ENCODE measurements at regions not wholly inside any gene's neighbourhood (a gene's known extent, or its start where the extent isn't known, plus 50 kb on each side); places are given as distances from the start of the nearest gene placed in this dataset.
A peak's percentile ranks its signal among the peaks of the same experiment; 100 is the strongest.

DNA sequence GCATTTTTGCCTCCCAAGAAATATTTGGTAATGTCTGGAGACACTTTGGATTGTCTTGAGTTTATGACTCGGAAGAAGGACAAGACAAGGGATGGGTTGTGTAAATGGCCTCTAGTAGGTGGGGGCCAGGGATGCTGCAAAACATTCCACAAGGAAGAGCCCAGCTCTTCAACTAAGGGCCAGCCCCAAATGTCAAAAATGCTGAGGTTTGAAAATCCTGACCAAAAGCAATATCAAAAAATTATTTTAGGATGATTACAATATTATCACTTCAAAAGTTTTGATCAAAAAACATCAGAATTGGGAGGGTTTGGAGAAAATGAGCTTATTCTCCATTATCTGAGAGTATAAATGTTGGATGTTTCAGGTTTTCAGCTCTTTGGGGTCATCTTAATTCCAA lies 248.9 kb upstream of the SLC24A2 start:
- DNase-seq (ENCODE audit: low spot score in 2 of 2) (no peak), ATAC-seq (no peak)
- no peaks in the 10 kb centered on the region for H3K36me3 Mint-ChIP-seq
- H3K4me3 Mint-ChIP-seq = no peak overlapping the region
- no peak overlapping the region for H3K27ac Mint-ChIP-seq
- no peaks in the 10 kb centered on the region for H3K9me3 Mint-ChIP-seq
- peaks cover 23% of the 10 kb centered on the region for H3K4me1 Mint-ChIP-seq

DNA sequence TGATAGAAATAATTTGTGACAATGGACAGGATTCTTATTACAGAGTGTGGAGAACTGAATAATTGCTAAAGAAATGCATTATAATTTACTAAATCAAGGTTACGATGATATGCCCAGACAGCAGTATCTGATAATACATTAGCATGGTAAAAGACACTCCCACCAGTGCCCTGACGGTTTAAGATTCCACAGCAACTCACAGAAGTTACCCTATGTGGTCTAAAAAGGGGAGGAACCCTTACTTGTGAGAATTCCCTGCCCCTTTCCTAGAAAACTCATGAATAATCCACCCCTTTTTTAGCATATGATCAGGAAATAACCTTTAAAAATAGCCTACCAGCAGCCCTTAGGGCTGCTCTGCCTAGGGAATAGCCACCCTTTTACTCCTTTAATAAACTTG lies 244.7 kb upstream of the SLC24A2 start:
- Mint-ChIP-seq H3K27ac (no peak overlapping the region), H3K4me3 (no peak overlapping the region), H3K9me3 (no peaks in the 10 kb centered on the region), H3K36me3 (no peaks in the 10 kb centered on the region), H3K4me1 (no peaks in the 10 kb centered on the region)
- no peak for DNase-seq (ENCODE audit: low spot score in 2 of 2)
- no peak for ATAC-seq

DNA sequence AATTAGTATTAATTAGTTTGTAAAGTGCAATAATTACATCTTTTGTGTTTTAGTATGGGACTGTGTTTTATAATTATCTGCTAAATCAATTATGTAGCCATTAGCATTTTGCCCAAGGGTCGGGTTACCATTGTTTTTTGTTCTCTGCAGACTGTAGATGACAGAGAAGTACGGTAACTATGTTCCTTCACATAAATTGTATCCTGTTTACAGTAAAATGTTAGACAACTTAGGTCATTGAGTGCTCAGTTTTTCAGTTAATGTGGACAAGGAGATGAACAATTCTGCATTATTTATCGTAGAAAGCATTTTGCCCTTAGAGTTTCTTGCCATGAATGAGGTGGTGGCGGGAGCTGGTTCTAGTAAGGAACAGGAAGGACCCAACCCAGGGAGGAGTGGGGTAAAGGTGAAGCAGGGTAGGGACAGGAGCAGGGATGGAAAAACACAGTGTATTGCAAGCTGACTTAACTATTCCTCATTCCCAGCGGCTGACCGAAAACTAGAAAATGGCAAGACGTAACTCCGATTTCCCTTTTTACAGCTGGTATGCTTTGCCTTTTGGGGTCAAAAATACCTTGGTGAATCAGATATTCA lies 243.7 kb upstream of the SLC24A2 start:
- Mint-ChIP-seq H3K4me1 (no peaks in the 10 kb centered on the region), H3K36me3 (no peaks in the 10 kb centered on the region), H3K9me3 (no peaks in the 10 kb centered on the region), H3K27ac (no peak overlapping the region), H3K4me3 (no peak overlapping the region)
- DNase-seq (ENCODE audit: low spot score in 2 of 2) (no peak), ATAC-seq (no peak)

- ATAC-seq = no peak
- no peaks in the 10 kb centered on the region for H3K4me1 Mint-ChIP-seq
- H3K9me3 Mint-ChIP-seq = no peaks in the 10 kb centered on the region
- DNase-seq (ENCODE audit: low spot score in 2 of 2) = no peak
- H3K36me3 Mint-ChIP-seq = no peaks in the 10 kb centered on the region
- H3K4me3 Mint-ChIP-seq = no peak overlapping the region
- H3K27ac Mint-ChIP-seq = no peak overlapping the region
Measured at GRCh38 chr9:20031836-20032235, 243.0 kb upstream of the SLC24A2 start.

GRCh38 chr9:20030671-20031070 lies 241.8 kb upstream of the SLC24A2 start:
- DNase-seq (ENCODE audit: low spot score in 2 of 2) (no peak), ATAC-seq (no peak)
- Mint-ChIP-seq H3K4me1 (no peaks in the 10 kb centered on the region), H3K9me3 (no peaks in the 10 kb centered on the region), H3K4me3 (no peak overlapping the region), H3K27ac (no peak overlapping the region), H3K36me3 (no peaks in the 10 kb centered on the region)

DNA sequence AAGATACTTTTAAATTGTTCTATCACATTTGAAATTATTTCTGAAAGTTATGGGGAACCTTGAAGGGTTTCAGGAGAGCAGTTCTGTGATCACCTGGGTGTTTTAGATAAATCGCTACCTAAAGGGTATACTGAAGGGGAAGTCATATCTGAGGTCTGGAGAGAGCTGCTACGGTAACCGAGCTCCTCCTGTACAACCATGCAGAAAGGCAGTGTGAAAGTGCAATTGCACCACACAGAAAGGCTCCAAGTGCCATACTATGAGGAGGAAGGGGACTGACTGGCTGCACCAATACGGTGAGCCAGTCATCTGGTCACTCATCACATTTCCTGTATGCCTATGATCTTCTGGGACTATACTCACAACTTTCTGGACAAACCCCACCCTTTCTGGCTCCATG lies 241.4 kb upstream of the SLC24A2 start:
- ATAC-seq = no peak
- Mint-ChIP-seq H3K36me3 (no peaks in the 10 kb centered on the region), H3K27ac (no peak overlapping the region), H3K4me3 (no peak overlapping the region), H3K9me3 (no peaks in the 10 kb centered on the region), H3K4me1 (no peaks in the 10 kb centered on the region)
- no peak for DNase-seq (ENCODE audit: low spot score in 2 of 2)

- no peaks in the 10 kb centered on the region for H3K4me1 Mint-ChIP-seq
- H3K4me3 Mint-ChIP-seq = no peak overlapping the region
- no peak overlapping the region for H3K27ac Mint-ChIP-seq
- ATAC-seq (no peak), DNase-seq (ENCODE audit: low spot score in 2 of 2) (no peak)
- no peaks in the 10 kb centered on the region for H3K36me3 Mint-ChIP-seq
- no peaks in the 10 kb centered on the region for H3K9me3 Mint-ChIP-seq
Measured at GRCh38 chr9:20028849-20029231, 240.0 kb upstream of the SLC24A2 start.

DNA sequence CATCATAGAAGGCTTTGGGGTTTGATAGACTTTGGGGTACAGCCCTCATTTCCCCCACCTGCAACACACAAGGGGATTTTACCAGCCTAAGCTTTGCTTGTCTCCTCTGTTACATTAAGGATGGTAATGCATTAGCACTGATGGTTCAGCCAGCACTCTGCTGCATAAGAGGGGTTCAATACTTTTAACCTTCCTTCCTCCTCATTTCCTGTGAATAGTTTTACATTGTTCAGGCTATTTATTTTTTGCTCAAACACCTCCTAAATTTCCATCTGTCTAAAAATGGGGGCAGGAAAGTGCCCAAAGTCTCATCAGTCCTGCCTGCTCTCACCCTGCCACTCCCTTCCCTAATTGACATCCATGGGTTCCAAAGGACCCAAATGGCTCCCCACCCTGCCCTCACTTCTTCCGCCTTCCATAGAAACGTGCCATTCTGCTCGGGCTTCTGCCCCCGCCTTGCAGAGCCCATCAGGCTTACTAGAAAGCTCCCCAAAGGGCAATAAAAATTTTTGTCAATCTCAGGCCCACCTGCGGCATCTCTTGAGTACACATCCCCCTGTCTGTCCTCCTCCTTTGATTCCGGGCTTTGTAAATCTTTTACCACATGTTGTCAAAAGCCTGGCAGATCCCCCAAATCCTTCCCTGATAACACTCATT lies 239.5 kb upstream of the SLC24A2 start:
- Mint-ChIP-seq H3K4me3 (no peak overlapping the region), H3K27ac (no peak overlapping the region), H3K9me3 (no peaks in the 10 kb centered on the region), H3K4me1 (no peaks in the 10 kb centered on the region), H3K36me3 (no peaks in the 10 kb centered on the region)
- DNase-seq (ENCODE audit: low spot score in 2 of 2) = no peak
- ATAC-seq = no peak

DNA sequence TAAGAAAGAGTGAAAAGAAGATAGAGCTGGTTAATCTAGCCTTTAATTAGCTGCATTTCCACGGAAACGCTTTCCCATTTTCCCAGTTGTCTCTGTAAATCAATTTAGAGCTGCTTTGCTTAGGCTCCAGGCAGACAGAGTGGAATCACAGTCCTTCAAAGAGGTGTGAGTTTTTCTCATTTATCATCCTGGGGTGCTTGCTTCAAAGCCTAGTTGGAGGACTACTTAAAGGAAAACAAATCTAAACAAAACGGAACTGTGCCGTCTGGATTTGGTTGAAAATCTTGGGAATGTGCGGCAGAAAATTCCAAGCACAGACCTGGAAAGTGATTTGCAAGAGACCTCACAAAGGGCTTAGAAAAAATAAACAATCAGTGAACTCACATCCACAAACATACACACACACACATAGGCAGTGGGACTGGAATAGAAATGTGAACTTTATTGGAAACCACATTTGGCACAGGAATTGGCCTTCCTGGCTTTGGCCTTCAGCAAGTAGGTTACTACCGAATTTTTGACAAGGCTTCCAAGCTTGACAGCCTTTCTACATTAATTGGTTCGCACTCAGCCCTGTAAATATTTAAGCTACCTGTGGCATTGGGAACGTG lies 235.2 kb upstream of the SLC24A2 start:
- H3K27ac Mint-ChIP-seq = no peak overlapping the region
- no peaks in the 10 kb centered on the region for H3K4me1 Mint-ChIP-seq
- no peaks in the 10 kb centered on the region for H3K9me3 Mint-ChIP-seq
- DNase-seq (ENCODE audit: low spot score in 2 of 2) (no peak), ATAC-seq (no peak)
- H3K36me3 Mint-ChIP-seq = no peaks in the 10 kb centered on the region
- no peak overlapping the region for H3K4me3 Mint-ChIP-seq

DNA sequence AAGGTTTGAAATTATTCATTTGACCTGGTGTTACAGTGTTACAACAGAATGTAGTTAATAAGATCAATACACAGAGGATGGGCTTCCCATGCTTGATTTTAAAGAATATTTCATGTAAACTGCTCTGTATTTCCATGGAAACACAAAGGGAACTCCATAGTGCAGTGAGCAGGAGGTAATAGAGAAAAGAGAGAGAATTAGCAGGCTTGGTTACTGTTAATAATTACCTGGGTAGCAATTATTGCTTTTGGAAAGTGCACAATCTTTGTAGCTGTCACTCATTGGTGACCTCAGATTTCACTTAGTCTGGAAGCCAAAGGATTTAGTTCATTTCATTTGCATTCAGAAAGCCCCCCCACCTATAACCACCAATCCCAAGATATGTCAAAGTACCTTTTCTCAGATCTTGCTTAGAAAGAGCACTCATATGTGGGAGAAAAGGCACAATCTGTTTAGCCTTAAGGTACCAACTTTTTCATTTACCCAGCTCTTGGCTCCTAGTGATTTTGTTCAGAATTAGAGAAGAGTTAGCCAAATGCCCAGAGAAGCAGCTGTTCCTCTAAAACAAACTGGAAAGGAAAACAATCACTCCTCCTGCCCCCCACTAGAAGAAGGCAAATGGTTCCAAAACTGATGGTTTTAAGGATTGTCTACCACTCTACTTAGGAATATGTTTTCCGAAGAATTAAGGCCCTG lies 234.5 kb upstream of the SLC24A2 start:
- H3K9me3 Mint-ChIP-seq = no peaks in the 10 kb centered on the region
- no peaks in the 10 kb centered on the region for H3K4me1 Mint-ChIP-seq
- DNase-seq (ENCODE audit: low spot score in 2 of 2) = no peak
- no peak overlapping the region for H3K4me3 Mint-ChIP-seq
- H3K27ac Mint-ChIP-seq = no peak overlapping the region
- no peak for ATAC-seq
- no peaks in the 10 kb centered on the region for H3K36me3 Mint-ChIP-seq

GRCh38 chr9:20022410-20022809 lies 233.6 kb upstream of the SLC24A2 start:
- Mint-ChIP-seq H3K27ac (no peak overlapping the region), H3K4me3 (no peak overlapping the region), H3K36me3 (no peaks in the 10 kb centered on the region), H3K4me1 (no peaks in the 10 kb centered on the region), H3K9me3 (no peaks in the 10 kb centered on the region)
- no peak for ATAC-seq
- no peak for DNase-seq (ENCODE audit: low spot score in 2 of 2)

DNA sequence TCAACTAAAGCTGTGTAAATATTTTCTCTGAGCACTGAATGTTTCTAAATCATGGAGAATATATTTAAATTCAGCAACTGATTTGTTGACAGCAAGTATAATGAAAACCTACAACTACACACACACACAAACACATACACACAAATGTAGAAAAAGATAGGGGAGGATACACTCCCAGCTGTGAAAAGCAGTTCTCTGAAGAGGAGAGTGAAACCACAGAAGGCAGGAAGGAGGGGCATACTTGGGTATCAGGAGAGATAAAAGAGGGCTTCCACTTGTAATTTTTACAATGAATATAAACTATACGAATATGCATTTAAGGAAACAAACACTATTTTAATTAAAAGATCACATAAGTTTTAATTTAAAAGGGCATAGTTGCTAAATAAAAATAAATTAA lies 227.8 kb upstream of the SLC24A2 start:
- H3K4me1 Mint-ChIP-seq = peaks cover 31% of the 10 kb centered on the region

GRCh38 chr9:20015427-20015931 lies 226.6 kb upstream of the SLC24A2 start:
- H3K27ac Mint-ChIP-seq = no peak overlapping the region
- peaks cover 37% of the 10 kb centered on the region for H3K4me1 Mint-ChIP-seq
- DNase-seq (ENCODE audit: low spot score in 2 of 2) = no peak
- ATAC-seq = no peak
- H3K36me3 Mint-ChIP-seq = no peaks in the 10 kb centered on the region
- no peak overlapping the region for H3K4me3 Mint-ChIP-seq
- peaks cover 10% of the 10 kb centered on the region for H3K9me3 Mint-ChIP-seq

More for the DNA sequence above, 227.8 kb upstream of the SLC24A2 start:
- DNase-seq (ENCODE audit: low spot score in 2 of 2) = no peak
- no peak for ATAC-seq
- H3K4me3 Mint-ChIP-seq = no peak overlapping the region
- peaks cover 5% of the 10 kb centered on the region for H3K9me3 Mint-ChIP-seq
- H3K27ac Mint-ChIP-seq = peak overlapping the region; percentile 20
- H3K36me3 Mint-ChIP-seq = no peaks in the 10 kb centered on the region

GRCh38 chr9:20014168-20014567 lies 225.3 kb upstream of the SLC24A2 start:
- Mint-ChIP-seq H3K27ac (no peak overlapping the region), H3K4me3 (no peak overlapping the region), H3K4me1 (peaks cover 37% of the 10 kb centered on the region), H3K9me3 (peaks cover 10% of the 10 kb centered on the region), H3K36me3 (no peaks in the 10 kb centered on the region)
- DNase-seq (ENCODE audit: low spot score in 2 of 2) (no peak), ATAC-seq (peak; percentile 72)

DNA sequence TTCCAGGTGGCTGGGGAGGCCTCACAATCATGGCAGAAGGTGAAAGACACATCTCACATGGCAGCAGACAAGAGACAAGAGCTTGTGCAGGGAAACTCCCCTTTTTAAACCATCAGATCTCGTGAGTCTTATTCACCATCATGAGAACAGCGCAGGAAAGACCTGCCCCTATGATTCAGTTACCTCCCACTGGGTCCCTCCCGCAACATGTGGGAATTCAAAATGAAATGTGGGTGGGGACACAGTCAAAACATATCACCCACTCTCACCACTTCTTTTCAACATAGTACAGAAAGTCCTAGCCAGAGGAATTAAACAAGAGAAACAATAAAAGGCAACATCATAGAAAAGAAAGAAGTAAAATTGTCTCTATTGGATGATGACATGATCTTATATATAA lies 223.4 kb upstream of the SLC24A2 start:
- H3K27ac Mint-ChIP-seq = peak overlapping the region; percentile 68
- ATAC-seq = peak; percentile 90
- no peaks in the 10 kb centered on the region for H3K36me3 Mint-ChIP-seq
- peaks cover 37% of the 10 kb centered on the region for H3K4me1 Mint-ChIP-seq
- no peak overlapping the region for H3K4me3 Mint-ChIP-seq
- peaks cover 10% of the 10 kb centered on the region for H3K9me3 Mint-ChIP-seq
- DNase-seq (ENCODE audit: low spot score in 2 of 2) = no peak

DNA sequence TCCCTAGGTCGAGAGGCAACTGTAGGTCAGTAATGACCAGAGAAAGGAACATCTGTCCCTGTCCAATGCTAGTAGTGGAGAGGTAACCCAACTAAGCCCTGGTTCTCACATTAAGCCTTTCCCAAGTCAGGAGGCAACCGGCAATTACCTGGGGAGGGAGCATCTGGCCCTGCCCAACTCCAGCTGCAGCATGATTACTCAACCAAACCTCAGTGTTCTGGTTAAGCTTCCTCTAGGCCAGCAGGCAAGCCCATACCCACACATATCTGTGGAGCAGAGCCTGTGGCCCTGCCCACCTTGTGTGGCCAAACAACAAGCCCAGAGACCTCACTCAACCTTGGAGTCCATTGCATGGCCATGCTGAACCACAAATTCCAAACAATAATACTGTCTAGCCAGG lies 220.8 kb upstream of the SLC24A2 start:
- no peak for ATAC-seq

More for the DNA sequence above, 220.8 kb upstream of the SLC24A2 start:
- Mint-ChIP-seq H3K9me3 (peaks cover 7% of the 10 kb centered on the region), H3K4me3 (no peak overlapping the region), H3K36me3 (no peaks in the 10 kb centered on the region), H3K4me1 (peaks cover 24% of the 10 kb centered on the region), H3K27ac (no peak overlapping the region)
- DNase-seq (ENCODE audit: low spot score in 2 of 2) = no peak

All from stimulated activated effector memory CD8-positive, alpha-beta T cell treated with anti-CD3 and anti-CD28 coated beads, Interleukin-12 subunit alpha, Interleukin-12 subunit beta, amount 100 ng/mL, for 72 hours (primary cell).